ENCODE measurements at regions not wholly inside any gene's neighbourhood (a gene's known extent, or its start where the extent isn't known, plus 50 kb on each side); places are given as distances from the start of the nearest gene placed in this dataset.
A peak's percentile ranks its signal among the peaks of the same experiment; 100 is the strongest.

GRCh38 chr12:124623344-124624035 is 56.1 kb upstream of the NCOR2 start:
- ATAC-seq (no peak), DNase-seq (ENCODE audit: low spot score) (no peak)
- intact Hi-C loops (cut with DNase I) = no loop called here

DNA sequence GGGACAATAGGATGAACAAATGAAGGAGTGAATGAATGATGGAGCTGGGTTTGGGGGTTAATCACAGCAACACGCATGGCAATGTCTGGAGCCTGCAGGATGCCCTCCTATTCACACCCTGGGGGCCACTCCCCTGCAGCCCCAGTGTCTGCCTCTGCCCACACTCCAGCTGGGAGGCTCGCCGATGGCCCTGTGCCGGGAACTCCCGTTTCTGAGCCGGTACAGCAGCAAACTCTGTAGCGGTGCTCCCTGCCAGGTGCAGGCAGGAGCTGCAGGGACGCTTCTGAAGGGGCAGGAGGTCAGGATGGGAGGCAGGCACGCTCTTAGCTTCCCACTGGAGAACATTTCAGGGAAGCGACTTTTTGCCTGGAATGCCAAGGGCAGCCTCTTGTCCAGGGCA is 55.4 kb upstream of the NCOR2 start:
- ATAC-seq = no peak
- intact Hi-C loops (cut with DNase I) = no loop called here
- DNase-seq (ENCODE audit: low spot score) = no peak

DNA sequence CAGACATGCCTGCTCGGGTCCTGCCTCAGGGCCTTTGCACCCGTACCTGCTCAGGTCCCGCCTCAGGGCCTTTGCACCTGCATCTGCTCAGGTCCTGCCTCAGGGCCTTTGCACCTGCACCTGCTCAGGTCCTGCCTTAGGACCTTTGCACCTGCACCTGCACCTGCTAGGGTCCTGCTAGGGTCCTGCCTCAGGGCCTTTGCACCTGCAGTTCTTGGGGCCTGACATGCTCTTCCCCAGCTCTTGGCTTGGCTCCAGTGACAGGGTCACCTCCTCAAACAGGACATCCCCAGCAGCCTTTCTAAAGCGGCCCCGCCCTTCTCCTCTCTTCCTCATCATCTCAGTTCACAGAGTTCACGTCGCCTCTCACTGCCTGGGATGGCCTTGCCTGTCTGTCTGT is 54.9 kb upstream of the NCOR2 start:
- DNase-seq (ENCODE audit: low spot score) (no peak), ATAC-seq (no peak)
- intact Hi-C loops (cut with DNase I) = no loop called here

DNA sequence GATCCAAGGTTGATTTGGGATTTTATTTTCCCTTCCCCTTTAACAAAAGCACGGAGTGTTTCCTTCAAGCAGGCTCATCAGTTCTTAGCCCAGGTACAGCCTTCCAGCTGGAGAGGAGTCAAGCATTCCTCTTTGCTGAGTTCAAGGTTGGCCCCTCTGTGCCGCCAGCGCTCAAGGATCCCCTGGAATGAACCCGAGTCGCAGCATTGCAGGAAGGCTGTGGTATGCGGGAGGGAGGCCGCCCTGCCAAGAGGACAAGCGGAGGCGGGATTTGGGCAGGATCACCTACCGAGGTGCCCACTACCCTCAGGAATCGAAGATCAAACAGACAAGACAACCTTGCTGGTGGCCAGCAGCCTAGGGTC is 53.9 kb upstream of the NCOR2 start:
- intact Hi-C loops (cut with DNase I) = no loop called here
- no peak for DNase-seq (ENCODE audit: low spot score)
- ATAC-seq = peak; percentile 74

DNA sequence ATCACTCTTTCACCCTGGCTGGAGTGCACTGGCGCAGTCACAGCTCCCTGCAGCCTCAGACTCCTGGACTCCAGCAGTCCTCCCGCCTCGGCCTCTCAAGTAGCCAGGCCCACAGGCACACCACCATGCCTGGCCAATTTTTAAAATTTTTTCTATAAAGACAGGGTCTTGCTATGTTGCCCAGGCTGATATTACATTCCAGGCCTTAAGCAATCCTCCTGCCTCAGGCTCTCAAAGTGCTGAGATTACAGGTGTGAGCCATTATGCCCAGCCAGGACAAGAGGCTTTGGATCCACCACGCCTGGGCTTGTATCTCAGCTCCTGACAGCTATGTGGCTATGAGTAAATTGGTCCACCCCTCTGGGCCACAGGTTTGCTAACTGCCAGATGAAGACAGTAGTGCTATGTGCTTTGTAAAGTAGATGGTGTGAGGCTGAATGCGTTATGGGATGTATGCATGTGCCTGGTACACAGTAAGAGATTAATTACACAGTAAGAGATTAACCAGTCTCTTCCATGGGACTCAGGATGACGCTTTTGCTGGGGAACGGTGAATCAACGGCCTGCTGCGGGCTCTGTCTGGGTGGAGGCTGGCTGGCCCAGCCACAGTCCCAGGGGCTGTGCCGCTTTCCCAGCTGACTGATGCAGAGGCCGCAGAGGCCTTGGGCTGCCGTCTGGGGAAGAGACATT is 53.3 kb upstream of the NCOR2 start:
- ATAC-seq = peak; percentile 33
- DNase-seq (ENCODE audit: low spot score) = no peak
- intact Hi-C loops (cut with DNase I) = no loop called here

GRCh38 chr12:124618291-124618902 is 51.0 kb upstream of the NCOR2 start:
- no peak for ATAC-seq
- intact Hi-C loops (cut with DNase I) = no loop called here
- DNase-seq (ENCODE audit: low spot score) = no peak

- ATAC-seq = no peak
- no peak for DNase-seq (ENCODE audit: low spot score)
- intact Hi-C loops (cut with DNase I) = no loop called here
These were observed 50.2 kb upstream of the NCOR2 start for GRCh38 chr12:124617615-124618014.
